HL-60 (cell line): ENCODE measurements at regions not wholly inside any gene's neighbourhood (a gene's known extent, or its start where the extent isn't known, plus 50 kb on each side); places are given as distances from the start of the nearest gene placed in this dataset.
A peak's percentile ranks its signal among the peaks of the same experiment; 100 is the strongest.

ENCODE experiments used
- DNase-seq, 2 experiments: peaks; one replicate each; pipeline ENCODE4 v3.0.0-alpha.2; 2010 to 2020; ENCODE audit warnings: low read depth in 1 of 2, low spot score in 1 of 2
- H3K27ac ChIP-seq: fragments of 250-450 bp; sonication (Bioruptor Pico); replicated peaks from 2 replicates; pipeline ENCODE4 v1.5.1; 2020; ENCODE audit warnings: mild to moderate bottlenecking, moderate library complexity
- H3K27me3 ChIP-seq: fragments of 250-450 bp; sonication (Bioruptor Pico); 2 replicates; pipeline ENCODE4 v1.5.1; 2021; ENCODE audit warnings: mild to moderate bottlenecking, moderate library complexity; ENCODE audit not compliant: insufficient read depth, poor library complexity, severe bottlenecking
- H3K4me3 ChIP-seq: replicated peaks from 2 replicates; pipeline ENCODE4 v1.5.1; 2011; ENCODE audit warnings: mild to moderate bottlenecking, control low read depth, low read length; ENCODE audit not compliant: insufficient read depth
- GABPA ChIP-seq: IDR thresholded peaks from 2 replicates; pipeline ENCODE4 v1.6.1; 2012; ENCODE audit warnings: low read depth
- POLR2AphosphoS5 ChIP-seq: IDR thresholded peaks from 2 replicates; pipeline ENCODE4 v1.6.1; 2012; ENCODE audit warnings: low read depth
- SPI1 ChIP-seq: IDR thresholded peaks from 2 replicates; pipeline ENCODE4 v1.6.1; 2012; ENCODE audit warnings: low read depth, mild to moderate bottlenecking, borderline replicate concordance
- TF ChIP-seq, protein P1 (sequence below): IDR thresholded peaks from one replicate; pipeline ENCODE4 v1.5.1; 2011; ENCODE audit warnings: low read length, control low read depth, inconsistent platforms; ENCODE audit not compliant: insufficient read depth
- TF ChIP-seq, protein P2 (sequence below): IDR thresholded peaks from 2 replicates; pipeline ENCODE4 v1.6.1; 2012; ENCODE audit warnings: low read depth; ENCODE audit not compliant: insufficient replicate concordance

- Histone ChIP-seq H3K27ac (peak overlapping the region; percentile 27), H3K27me3 (no peaks in the 10 kb centered on the region), H3K4me3 (no peak overlapping the region)
- TF ChIP-seq GABPA: no peak
- TF ChIP-seq, protein P1, sequence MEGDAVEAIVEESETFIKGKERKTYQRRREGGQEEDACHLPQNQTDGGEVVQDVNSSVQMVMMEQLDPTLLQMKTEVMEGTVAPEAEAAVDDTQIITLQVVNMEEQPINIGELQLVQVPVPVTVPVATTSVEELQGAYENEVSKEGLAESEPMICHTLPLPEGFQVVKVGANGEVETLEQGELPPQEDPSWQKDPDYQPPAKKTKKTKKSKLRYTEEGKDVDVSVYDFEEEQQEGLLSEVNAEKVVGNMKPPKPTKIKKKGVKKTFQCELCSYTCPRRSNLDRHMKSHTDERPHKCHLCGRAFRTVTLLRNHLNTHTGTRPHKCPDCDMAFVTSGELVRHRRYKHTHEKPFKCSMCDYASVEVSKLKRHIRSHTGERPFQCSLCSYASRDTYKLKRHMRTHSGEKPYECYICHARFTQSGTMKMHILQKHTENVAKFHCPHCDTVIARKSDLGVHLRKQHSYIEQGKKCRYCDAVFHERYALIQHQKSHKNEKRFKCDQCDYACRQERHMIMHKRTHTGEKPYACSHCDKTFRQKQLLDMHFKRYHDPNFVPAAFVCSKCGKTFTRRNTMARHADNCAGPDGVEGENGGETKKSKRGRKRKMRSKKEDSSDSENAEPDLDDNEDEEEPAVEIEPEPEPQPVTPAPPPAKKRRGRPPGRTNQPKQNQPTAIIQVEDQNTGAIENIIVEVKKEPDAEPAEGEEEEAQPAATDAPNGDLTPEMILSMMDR: no peak
- no peak; the same call in 1 of the 2 replicates for TF ChIP-seq SPI1
- TF ChIP-seq, protein P2, sequence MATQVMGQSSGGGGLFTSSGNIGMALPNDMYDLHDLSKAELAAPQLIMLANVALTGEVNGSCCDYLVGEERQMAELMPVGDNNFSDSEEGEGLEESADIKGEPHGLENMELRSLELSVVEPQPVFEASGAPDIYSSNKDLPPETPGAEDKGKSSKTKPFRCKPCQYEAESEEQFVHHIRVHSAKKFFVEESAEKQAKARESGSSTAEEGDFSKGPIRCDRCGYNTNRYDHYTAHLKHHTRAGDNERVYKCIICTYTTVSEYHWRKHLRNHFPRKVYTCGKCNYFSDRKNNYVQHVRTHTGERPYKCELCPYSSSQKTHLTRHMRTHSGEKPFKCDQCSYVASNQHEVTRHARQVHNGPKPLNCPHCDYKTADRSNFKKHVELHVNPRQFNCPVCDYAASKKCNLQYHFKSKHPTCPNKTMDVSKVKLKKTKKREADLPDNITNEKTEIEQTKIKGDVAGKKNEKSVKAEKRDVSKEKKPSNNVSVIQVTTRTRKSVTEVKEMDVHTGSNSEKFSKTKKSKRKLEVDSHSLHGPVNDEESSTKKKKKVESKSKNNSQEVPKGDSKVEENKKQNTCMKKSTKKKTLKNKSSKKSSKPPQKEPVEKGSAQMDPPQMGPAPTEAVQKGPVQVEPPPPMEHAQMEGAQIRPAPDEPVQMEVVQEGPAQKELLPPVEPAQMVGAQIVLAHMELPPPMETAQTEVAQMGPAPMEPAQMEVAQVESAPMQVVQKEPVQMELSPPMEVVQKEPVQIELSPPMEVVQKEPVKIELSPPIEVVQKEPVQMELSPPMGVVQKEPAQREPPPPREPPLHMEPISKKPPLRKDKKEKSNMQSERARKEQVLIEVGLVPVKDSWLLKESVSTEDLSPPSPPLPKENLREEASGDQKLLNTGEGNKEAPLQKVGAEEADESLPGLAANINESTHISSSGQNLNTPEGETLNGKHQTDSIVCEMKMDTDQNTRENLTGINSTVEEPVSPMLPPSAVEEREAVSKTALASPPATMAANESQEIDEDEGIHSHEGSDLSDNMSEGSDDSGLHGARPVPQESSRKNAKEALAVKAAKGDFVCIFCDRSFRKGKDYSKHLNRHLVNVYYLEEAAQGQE: no peak
- TF ChIP-seq POLR2AphosphoS5: no peak
- peak; percentile 37 to 73 for DNase-seq
These were observed 159.4 kb upstream of the CITED2 start for GRCh38 chr6:139533573-139534471.

DNA sequence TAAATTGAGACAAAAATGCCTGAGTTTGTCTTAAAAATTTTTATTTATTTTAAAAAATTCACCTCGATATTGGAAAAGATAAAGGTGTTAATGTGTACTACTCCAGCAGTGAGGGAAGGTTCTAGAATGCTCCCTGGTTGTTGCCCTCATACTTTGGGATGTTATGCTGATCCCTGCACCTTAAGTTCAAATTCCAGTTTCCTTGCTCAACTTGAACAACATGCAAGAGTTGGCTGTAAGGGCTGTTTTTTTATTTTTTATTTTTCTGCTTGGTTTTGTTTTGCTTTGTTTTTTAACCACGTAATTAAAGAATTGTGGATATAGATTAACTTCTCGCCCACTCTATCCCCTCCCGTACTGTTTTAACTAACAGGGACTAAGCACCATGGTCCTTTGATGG is 158.7 kb upstream of the CITED2 start:
- TF ChIP-seq SPI1: no peak
- no peak for TF ChIP-seq GABPA
- no peak for TF ChIP-seq POLR2AphosphoS5
- TF ChIP-seq, protein P1: no peak
- TF ChIP-seq, protein P2: no peak
- no peak for DNase-seq

DNA sequence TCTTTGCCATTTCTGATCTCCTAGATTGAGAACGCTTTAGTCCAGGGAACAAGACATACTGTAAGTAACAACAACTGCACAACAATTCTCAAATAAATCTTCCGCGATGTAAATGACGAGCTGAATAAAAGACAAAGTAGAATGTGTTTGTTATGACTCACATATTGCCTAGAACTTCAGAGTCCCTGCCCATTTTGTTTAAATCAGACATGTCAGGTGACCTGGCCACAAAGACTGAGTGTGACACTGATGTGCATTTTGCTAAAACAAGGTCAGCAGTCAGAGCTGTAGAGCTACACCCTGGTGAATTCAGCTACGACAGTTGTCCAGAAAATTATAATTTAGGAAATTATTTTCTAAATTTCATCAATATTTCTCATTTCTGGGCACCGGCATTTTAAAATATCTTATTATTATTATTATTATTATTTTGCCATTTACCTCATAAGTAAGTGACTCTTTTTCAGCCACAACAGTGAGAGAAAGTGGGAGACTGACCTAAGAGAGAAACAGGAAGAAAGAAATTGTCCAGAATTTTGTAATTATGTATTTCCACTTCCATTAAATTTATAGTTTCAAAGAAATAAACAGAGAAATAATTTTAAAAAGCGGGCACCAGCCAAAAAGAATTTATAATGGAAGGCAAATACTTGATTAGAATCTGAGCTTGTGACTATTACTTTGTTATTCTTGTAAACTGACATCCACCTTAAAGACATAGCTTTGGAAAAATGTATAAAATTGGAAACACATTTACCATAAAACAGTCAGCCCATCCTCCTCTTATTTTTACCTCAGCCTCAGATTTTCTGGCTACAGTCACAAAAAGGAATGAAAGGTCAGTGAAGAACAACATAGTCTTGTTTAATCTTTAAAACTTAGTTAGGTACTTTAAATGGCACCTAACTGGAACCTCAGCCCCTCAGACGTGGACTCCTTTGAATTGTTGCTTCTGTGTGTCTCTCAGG is 157.0 kb upstream of the CITED2 start:
- TF ChIP-seq SPI1 (no peak), GABPA (no peak), POLR2AphosphoS5 (no peak)
- TF ChIP-seq, protein P1: no peak
- TF ChIP-seq, protein P2: no peak
- no peak overlapping the region for H3K27ac ChIP-seq
- no peak for DNase-seq
- H3K27me3 ChIP-seq: no peaks in the 10 kb centered on the region
- H3K4me3 ChIP-seq: no peak overlapping the region

More for the DNA sequence above, 158.7 kb upstream of the CITED2 start:
- Histone ChIP-seq H3K4me3 (no peak overlapping the region), H3K27me3 (no peaks in the 10 kb centered on the region), H3K27ac (0 out of 2 replicates have a peak overlapping the region, but pooled peaks have one; percentile 27)
